Adipocyte (in vitro differentiated cells): ENCODE measurements at regions not wholly inside any gene's neighbourhood (a gene's known extent, or its start where the extent isn't known, plus 50 kb on each side); places are given as distances from the start of the nearest gene placed in this dataset.
"Not testable (repeated sequence)": the region's sequence is repeated elsewhere in the genome, so short reads cannot be mapped to it uniquely, and the experiment has no call there.

Source experiments
- DNase-seq: peaks from one replicate; pipeline ENCODE4 v3.0.0-alpha.2; 2015; ENCODE audit warnings: low read depth
- H3K27me3 ChIP-seq: replicated peaks from 2 replicates; pipeline ENCODE4 v1.7.0; 2013; ENCODE audit warnings: mild to moderate bottlenecking, low read length, moderate library complexity; ENCODE audit not compliant: control insufficient read depth, insufficient read depth
- H3K36me3 ChIP-seq: 2 replicates; pipeline ENCODE4 v1.7.0; 2013; ENCODE audit warnings: low read length, mild to moderate bottlenecking, moderate library complexity; ENCODE audit not compliant: control insufficient read depth, insufficient read depth, severe bottlenecking
- H3K4me1 ChIP-seq: 2 replicates; pipeline ENCODE4 v1.7.0; 2013; ENCODE audit warnings: mild to moderate bottlenecking, low read length, moderate library complexity; ENCODE audit not compliant: control insufficient read depth, insufficient read depth
- H3K4me3 ChIP-seq: 2 replicates; pipeline ENCODE4 v1.7.0; 2013; ENCODE audit warnings: mild to moderate bottlenecking, low read length, moderate library complexity
- H3K9ac ChIP-seq: 2 replicates; pipeline ENCODE4 v1.7.0; 2013; ENCODE audit warnings: mild to moderate bottlenecking, low read length, moderate library complexity
- H3K9me3 ChIP-seq: 2 replicates; pipeline ENCODE4 v1.7.0; 2013; ENCODE audit warnings: mild to moderate bottlenecking, low read length, moderate library complexity; ENCODE audit not compliant: control insufficient read depth

DNA sequence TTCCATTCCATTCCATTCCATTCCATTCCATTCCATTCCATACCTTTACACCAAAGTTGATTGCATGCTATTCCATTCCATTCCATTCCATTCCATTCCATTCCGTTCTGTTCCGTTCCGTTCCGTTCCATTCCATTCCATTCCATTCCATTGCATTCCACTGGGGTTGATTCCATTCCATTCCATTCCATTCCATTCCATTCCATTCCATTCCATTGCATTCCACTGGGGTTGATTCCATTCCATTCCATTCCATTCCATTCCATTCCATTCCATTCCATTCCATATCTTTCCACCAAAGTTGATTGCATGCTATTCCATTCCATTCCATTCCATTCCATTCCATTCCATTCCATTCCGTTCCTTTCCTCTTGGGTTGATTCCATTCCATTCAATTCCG, 151.9 kb downstream of the CWH43 start:
- not testable (repeated sequence) for H3K4me3 ChIP-seq, H3K4me1 ChIP-seq, H3K27me3 ChIP-seq, H3K36me3 ChIP-seq, H3K9ac ChIP-seq, DNase-seq, H3K9me3 ChIP-seq

DNA sequence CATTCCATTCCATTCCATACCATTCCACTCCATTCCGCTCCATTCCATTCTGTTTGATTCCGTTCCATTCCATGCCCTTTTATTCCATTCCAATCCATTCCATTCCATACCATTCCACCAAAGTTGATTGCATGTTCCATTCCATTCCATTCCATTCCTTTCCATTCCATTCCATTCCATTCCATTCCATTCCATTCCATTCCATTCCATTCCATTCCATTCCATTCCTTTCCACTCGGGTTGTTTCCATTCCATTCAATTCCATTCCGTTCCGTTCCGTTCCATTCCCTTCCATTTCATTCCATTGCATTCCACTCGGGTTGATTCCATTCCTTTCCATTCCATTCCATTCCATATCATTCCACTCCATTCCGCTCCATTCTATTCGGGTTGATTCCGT, 152.7 kb downstream of the CWH43 start:
- DNase-seq, H3K27me3 ChIP-seq, H3K9ac ChIP-seq, H3K4me3 ChIP-seq, H3K9me3 ChIP-seq, H3K4me1 ChIP-seq, H3K36me3 ChIP-seq: not testable (repeated sequence)

DNA sequence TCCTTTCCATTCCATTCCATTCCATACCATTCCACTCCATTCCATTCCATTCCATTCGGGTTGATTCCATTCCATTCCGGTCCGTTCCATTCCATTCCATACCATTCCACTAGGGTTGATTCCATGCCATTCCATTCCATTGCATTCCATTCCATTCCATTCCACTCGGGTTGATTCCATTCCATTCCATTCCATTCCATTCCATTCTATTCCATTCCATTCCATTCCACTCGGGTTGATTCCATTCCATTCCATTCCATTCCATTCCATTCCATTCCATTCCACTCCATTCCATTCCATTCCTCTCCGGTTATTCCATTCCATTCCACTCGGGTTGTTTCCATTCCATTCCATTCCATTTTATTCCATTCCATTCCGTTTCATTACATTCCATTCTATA, 153.4 kb downstream of the CWH43 start:
- not testable (repeated sequence) for H3K9ac ChIP-seq, DNase-seq, H3K4me3 ChIP-seq, H3K27me3 ChIP-seq, H3K4me1 ChIP-seq, H3K36me3 ChIP-seq, H3K9me3 ChIP-seq

DNA sequence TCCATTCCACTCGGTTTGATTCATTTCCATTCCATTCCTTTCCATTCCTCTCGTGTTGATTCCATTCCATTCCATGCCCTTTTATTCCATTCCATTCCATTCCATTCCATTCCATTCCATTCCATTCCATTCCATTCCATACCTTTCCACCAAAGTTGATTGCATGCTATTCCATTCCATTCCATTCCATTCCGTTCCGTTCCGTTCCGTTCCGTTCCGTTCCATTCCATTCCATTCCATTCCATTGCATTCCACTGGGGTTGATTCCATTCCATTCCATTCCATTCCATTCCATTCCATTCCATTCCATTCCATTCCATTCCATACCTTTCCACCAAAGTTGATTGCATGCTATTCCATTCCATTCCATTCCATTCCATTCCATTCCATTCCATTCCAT, 154.3 kb downstream of the CWH43 start:
- H3K4me3 ChIP-seq, H3K36me3 ChIP-seq, H3K9ac ChIP-seq, H3K9me3 ChIP-seq, DNase-seq, H3K27me3 ChIP-seq, H3K4me1 ChIP-seq: not testable (repeated sequence)

DNA sequence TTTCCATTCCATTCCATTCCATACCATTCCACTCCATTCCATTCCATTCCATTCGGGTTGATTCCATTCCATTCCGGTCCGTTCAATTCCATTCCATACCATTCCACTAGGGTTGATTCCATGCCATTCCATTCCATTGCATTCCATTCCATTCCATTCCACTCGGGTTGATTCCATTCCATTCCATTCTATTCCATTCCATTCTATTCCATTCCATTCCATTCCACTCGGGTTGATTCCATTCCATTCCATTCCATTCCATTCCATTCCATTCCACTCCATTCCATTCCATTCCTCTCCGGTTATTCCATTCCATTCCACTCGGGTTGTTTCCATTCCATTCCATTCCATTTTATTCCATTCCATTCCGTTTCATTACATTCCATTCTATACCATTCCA, 155.9 kb downstream of the CWH43 start:
- H3K4me1 ChIP-seq, H3K4me3 ChIP-seq, DNase-seq, H3K36me3 ChIP-seq, H3K9ac ChIP-seq, H3K27me3 ChIP-seq: not testable (repeated sequence)
- peaks cover 13% of the 10 kb centered on the region for H3K9me3 ChIP-seq

DNA sequence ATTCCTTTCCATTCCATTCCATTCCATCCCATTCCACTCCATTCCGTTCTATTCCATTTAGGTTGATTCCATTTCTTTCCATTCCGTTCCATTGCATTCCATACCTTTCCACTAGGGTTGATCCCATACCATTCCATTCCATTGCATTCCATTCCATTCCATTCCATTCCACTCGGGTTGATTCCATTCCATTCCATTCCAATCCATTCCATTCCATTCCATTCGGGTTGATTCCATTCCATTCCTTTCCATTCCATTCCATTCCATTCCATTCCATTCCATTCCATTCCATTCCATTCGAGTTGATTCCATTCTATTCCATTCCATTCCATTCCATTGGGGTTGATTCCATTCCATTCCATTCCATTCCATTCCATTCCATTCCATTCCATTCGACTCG, 161.1 kb downstream of the CWH43 start:
- H3K4me3 ChIP-seq, H3K27me3 ChIP-seq, H3K4me1 ChIP-seq, H3K36me3 ChIP-seq, H3K9ac ChIP-seq, DNase-seq: not testable (repeated sequence)
- H3K9me3 ChIP-seq: peaks cover 29% of the 10 kb centered on the region

DNA sequence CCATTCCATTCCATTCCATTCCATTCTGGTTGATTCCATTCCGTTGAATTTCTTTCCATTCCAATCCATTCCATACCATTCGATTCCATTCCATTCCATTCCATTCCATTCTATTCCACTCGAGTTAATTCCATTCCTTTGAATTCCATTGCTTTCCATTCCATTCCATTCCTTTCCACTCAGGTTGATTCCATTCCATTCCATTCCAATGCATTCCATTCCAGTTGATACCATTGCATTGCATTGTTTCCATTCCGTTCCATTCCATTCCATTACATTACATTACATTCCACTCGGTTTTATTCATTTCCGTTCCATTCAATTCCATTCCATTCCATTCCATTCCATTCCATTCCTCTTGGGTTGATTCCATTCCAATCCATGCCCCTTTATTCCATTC, 161.5 kb downstream of the CWH43 start:
- peaks cover 29% of the 10 kb centered on the region for H3K9me3 ChIP-seq
- DNase-seq, H3K36me3 ChIP-seq, H3K27me3 ChIP-seq, H3K9ac ChIP-seq, H3K4me1 ChIP-seq, H3K4me3 ChIP-seq: not testable (repeated sequence)

DNA sequence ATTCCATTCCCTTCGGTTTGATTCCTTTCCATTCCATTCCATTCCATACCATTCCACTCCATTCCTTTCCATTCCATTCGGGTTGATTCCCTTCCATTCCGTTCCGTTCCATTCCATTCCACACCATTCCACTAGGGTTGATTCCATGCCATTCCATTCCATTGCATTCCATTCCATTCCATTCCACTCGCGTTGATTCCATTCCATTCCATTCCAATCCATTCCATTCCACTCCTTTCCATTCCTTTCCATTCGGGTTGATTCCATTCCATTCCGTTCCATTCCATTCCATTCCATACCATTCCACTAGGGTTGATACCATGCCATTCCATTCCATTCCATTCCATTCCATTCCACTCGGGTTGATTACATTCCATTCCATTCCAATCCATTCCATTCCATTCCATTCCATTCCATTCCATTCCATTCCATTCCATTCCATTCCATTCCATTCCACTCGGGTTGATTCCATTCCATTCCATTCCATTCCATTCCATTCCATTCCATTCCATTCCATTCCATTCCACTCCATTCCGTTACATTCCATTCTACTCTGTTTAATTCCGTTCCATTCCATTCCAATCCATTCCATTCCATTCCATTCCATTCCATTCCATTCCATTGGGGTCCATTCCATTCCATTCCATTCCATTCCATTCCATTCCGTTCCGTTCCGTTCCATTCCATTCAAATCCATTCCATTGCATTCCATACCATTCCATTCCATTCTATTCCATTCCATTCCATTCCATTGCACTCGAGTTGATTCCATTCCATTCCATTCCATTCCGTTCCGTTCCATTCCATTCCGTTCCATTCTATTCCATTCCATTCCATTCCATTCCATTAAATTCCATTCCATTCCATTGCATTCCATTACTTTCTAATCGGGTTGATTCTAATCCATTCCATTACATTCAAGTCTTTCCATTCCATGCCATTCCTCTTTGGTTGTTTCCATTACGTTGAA, 163.2 kb downstream of the CWH43 start:
- not testable (repeated sequence) for H3K27me3 ChIP-seq, H3K4me1 ChIP-seq, H3K4me3 ChIP-seq, H3K36me3 ChIP-seq, H3K9ac ChIP-seq
- peak; percentile 82 for DNase-seq
- peaks cover 32% of the 10 kb centered on the region for H3K9me3 ChIP-seq

DNA sequence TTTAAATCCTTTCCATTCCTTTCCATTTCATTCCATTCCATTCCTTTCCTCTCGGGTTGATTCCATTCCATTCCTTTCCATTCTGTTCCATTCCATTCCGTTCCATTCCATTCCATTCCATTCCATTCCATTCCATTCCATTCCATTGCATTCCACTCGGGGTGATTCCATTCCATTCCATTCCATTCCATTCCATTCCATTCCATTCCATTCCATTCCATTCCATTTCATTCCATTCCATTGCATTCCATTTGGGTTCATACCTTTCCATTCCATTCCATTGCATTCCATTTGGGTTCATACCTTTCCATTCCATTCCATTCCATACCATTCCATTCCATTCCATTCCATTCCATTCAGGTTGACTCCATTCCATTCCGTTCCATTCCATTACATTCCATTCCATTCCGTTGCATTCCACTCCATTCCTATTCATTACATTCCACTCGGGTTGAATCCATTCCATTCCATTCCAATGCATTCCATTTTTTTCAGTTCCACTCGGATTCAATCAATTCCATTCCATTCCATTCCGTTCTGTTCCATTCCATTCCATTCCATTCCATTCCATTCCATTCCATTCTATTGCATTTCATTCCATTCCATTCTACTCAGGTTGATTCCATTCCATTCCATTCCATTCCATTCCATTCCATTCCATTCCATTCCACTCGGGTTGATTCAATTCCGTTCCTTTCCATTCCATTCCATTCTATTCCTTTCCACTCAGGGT, 164.4 kb downstream of the CWH43 start:
- not testable (repeated sequence) for H3K27me3 ChIP-seq, H3K4me3 ChIP-seq, H3K36me3 ChIP-seq, DNase-seq, H3K4me1 ChIP-seq, H3K9ac ChIP-seq
- peaks cover 37% of the 10 kb centered on the region for H3K9me3 ChIP-seq

DNA sequence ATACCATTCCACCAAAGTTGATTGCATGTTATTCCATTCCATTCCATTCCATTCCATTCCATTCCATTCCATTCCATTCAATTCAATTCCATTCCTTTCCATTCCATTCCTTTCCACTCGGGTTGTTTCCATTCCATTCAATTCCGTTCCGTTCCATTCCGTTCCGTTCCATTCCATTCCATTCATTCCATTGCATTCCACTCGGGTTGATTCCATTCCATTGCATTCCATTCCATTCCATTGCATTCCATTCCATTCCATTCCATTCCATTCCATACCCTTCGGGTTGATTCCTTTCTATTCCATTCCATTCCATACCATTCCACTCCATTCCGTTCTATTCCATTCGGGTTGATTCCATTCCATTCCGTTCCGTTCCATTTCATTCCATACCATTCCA, 166.9 kb downstream of the CWH43 start:
- H3K9ac ChIP-seq, H3K27me3 ChIP-seq, H3K4me3 ChIP-seq, DNase-seq, H3K4me1 ChIP-seq, H3K36me3 ChIP-seq: not testable (repeated sequence)
- H3K9me3 ChIP-seq: peaks cover 33% of the 10 kb centered on the region

DNA sequence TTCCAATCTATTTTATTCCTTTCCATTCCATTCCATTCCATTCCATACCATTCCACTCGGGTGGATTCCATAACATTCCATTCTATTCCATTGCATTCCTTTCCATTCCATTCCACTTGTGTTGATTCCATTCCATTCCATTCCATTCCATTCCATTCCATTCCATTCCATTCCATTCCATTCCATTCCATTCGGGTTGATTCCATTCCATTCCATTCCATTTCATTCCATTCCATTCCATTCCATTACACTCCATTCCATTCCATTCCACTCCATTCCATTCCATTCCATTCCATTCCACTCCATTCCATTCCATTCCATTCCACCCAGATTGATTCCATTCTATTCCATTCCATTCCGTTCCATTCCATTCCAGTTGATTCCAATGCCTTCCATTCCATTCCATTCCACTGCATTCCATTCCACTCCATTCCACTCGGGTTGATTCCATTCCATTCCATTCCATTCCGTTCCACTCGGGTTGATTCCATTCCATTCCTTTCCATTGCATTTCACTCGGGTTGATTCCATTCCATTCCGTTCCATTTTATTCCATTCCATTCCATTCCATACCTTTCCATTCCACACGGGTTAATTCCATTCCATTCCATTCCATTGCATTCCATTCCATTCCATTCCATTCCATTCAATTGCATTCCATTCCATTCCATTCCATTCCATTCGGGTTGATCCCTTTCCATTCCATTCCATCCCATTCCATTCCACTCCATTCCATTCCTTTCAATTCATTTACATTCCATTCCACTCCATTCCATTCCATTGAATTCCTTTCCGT, 168.4 kb downstream of the CWH43 start:
- H3K36me3 ChIP-seq, H3K9ac ChIP-seq, H3K4me1 ChIP-seq, H3K4me3 ChIP-seq, H3K27me3 ChIP-seq: not testable (repeated sequence)
- H3K9me3 ChIP-seq: peaks cover 27% of the 10 kb centered on the region
- DNase-seq: peak; percentile 55
